BE2C (cell line): ENCODE measurements at regions not wholly inside any gene's neighbourhood (a gene's known extent, or its start where the extent isn't known, plus 50 kb on each side); places are given as distances from the start of the nearest gene placed in this dataset.
"Not testable (repeated sequence)": the region's sequence is repeated elsewhere in the genome, so short reads cannot be mapped to it uniquely, and the experiment has no call there.

ENCODE experiments used
- DNase-seq: peaks from one replicate; pipeline ENCODE4 v3.0.0-alpha.2; 2020
- H3K27me3 ChIP-seq: fragments of 250-450 bp; sonication (Bioruptor Pico); 2 replicates; pipeline ENCODE4 v1.5.1; 2020; ENCODE audit warnings: mild to moderate bottlenecking
- H3K36me3 ChIP-seq: fragments of 250-450 bp; sonication (Bioruptor Pico); 2 replicates; pipeline ENCODE4 v1.5.1; 2020; ENCODE audit warnings: mild to moderate bottlenecking
- H3K4me1 ChIP-seq: fragments of 250-450 bp; sonication (Bioruptor Pico); 2 replicates; pipeline ENCODE4 v1.5.1; 2020
- H3K4me3 ChIP-seq: 2 replicates; pipeline ENCODE4 v1.5.1; 2011; ENCODE audit warnings: low read depth, low read length
- H3K9me3 ChIP-seq: fragments of 250-450 bp; sonication (Bioruptor Pico); 2 replicates; pipeline ENCODE4 v1.5.1; 2020
- CTCF ChIP-seq: IDR thresholded peaks from 2 replicates; pipeline ENCODE4 v1.5.1; 2012; ENCODE audit warnings: mild to moderate bottlenecking, low read depth, low read length

- DNase-seq: no peak
- no peak overlapping the region for H3K4me3 ChIP-seq
- H3K27me3 ChIP-seq: no peaks in the 10 kb centered on the region
- H3K9me3 ChIP-seq: no peaks in the 10 kb centered on the region
- no peaks in the 10 kb centered on the region for H3K36me3 ChIP-seq
- no peak for TF ChIP-seq CTCF
- H3K4me1 ChIP-seq: peaks cover 10% of the 10 kb centered on the region
Measured at GRCh38 chr4:18105030-18106011, 83.8 kb upstream of the LCORL start.

GRCh38 chr4:18103876-18104605, 82.5 kb upstream of the LCORL start:
- H3K36me3 ChIP-seq: no peaks in the 10 kb centered on the region
- no peak for DNase-seq
- H3K27me3 ChIP-seq: no peaks in the 10 kb centered on the region
- H3K4me1 ChIP-seq: peaks cover 2% of the 10 kb centered on the region; the same call in 1 of the 2 replicates
- no peak for TF ChIP-seq CTCF
- H3K9me3 ChIP-seq: no peaks in the 10 kb centered on the region
- H3K4me3 ChIP-seq: no peak overlapping the region

- no peak for DNase-seq
Measured at GRCh38 chr4:18100657-18101056, 79.1 kb upstream of the LCORL start.

GRCh38 chr4:18090447-18090846, 68.9 kb upstream of the LCORL start:
- H3K36me3 ChIP-seq, H3K4me3 ChIP-seq, H3K27me3 ChIP-seq, H3K4me1 ChIP-seq, DNase-seq, H3K9me3 ChIP-seq: not testable (repeated sequence)

More at GRCh38 chr4:18100657-18101056, 79.1 kb upstream of the LCORL start:
- no peaks in the 10 kb centered on the region for H3K27me3 ChIP-seq
- no peaks in the 10 kb centered on the region; the same call in 1 of the 2 replicates for H3K4me1 ChIP-seq
- H3K36me3 ChIP-seq: no peaks in the 10 kb centered on the region
- no peaks in the 10 kb centered on the region for H3K9me3 ChIP-seq
- H3K4me3 ChIP-seq: no peak overlapping the region
- no peak for TF ChIP-seq CTCF

- H3K9me3 ChIP-seq: no peaks in the 10 kb centered on the region
- no peak for DNase-seq
- H3K4me1 ChIP-seq: no peaks in the 10 kb centered on the region
- no peaks in the 10 kb centered on the region for H3K36me3 ChIP-seq
- no peak overlapping the region for H3K4me3 ChIP-seq
- H3K27me3 ChIP-seq: peaks cover 9% of the 10 kb centered on the region
- TF ChIP-seq CTCF: no peak
Measured at GRCh38 chr4:18082236-18082635, 60.7 kb upstream of the LCORL start.

- TF ChIP-seq CTCF: no peak
- DNase-seq: no peak
- no peaks in the 10 kb centered on the region for H3K9me3 ChIP-seq
- no peaks in the 10 kb centered on the region for H3K36me3 ChIP-seq
- H3K27me3 ChIP-seq: peaks cover 9% of the 10 kb centered on the region
- H3K4me3 ChIP-seq: no peak overlapping the region
- H3K4me1 ChIP-seq: no peaks in the 10 kb centered on the region
Measured at GRCh38 chr4:18081708-18082107, 60.2 kb upstream of the LCORL start.
